Astrocyte (in vitro differentiated cells and primary cell): ENCODE measurements at regions not wholly inside any gene's neighbourhood (a gene's known extent, or its start where the extent isn't known, plus 50 kb on each side); places are given as distances from the start of the nearest gene placed in this dataset.
"Not testable (repeated sequence)": the region's sequence is repeated elsewhere in the genome, so short reads cannot be mapped to it uniquely, and the experiment has no call there.

Experiments
- DNase-seq: peaks from one replicate; pipeline ENCODE4 v3.0.0-alpha.2; 2010; ENCODE audit warnings: low read depth
- FAIRE-seq: peaks from 2 replicates; lab custom pipeline; 2011; peaks lifted over from hg19 to GRCh38; lab: Jason Lieb, UNC
- H2AFZ ChIP-seq: 2 replicates; pipeline ENCODE4 v1.6.0; 2012; ENCODE audit warnings: low read depth, low read length, inconsistent platforms
- H3K27ac ChIP-seq: 2 replicates; pipeline ENCODE4 v1.5.1; 2011; ENCODE audit warnings: low read depth, low read length, inconsistent platforms
- H3K27me3 ChIP-seq: 2 replicates; pipeline ENCODE4 v1.6.0; 2011; ENCODE audit warnings: low read length, inconsistent platforms; ENCODE audit not compliant: insufficient read depth
- H3K36me3 ChIP-seq: 2 replicates; pipeline ENCODE4 v1.5.1; 2011; ENCODE audit warnings: low read length, inconsistent platforms; ENCODE audit not compliant: insufficient read depth
- H3K4me1 ChIP-seq: 2 replicates; pipeline ENCODE4 v1.5.1; 2011; ENCODE audit warnings: low read length, inconsistent platforms; ENCODE audit not compliant: insufficient read depth
- H3K4me2 ChIP-seq: 2 replicates; pipeline ENCODE4 v1.6.0; 2012; ENCODE audit warnings: low read length, inconsistent platforms
- H3K4me3 ChIP-seq: 2 replicates; pipeline ENCODE4 v1.5.1; 2011; ENCODE audit warnings: low read depth, mild to moderate bottlenecking, low read length, inconsistent platforms; ENCODE audit not compliant: insufficient read depth
- H3K79me2 ChIP-seq: 2 replicates; pipeline ENCODE4 v1.6.0; 2012; ENCODE audit warnings: mild to moderate bottlenecking, low read length, inconsistent platforms; ENCODE audit not compliant: insufficient read depth
- H3K9ac ChIP-seq: 2 replicates; pipeline ENCODE4 v1.6.0; 2012; ENCODE audit warnings: mild to moderate bottlenecking, low read length, inconsistent platforms
- H3K9me3 ChIP-seq: 2 replicates; pipeline ENCODE4 v1.5.1; 2012; ENCODE audit warnings: low read depth, mild to moderate bottlenecking, low read length, inconsistent platforms; ENCODE audit not compliant: insufficient read depth
- H4K20me1 ChIP-seq: 2 replicates; pipeline ENCODE4 v1.6.0; 2012; ENCODE audit warnings: low read length, inconsistent platforms; ENCODE audit not compliant: insufficient read depth
- H3K27ac Mint-ChIP-seq: one replicate; pipeline ENCODE4 v1.8.0; 2021; ENCODE audit warnings: mild to moderate bottlenecking, mixed read lengths; ENCODE audit not compliant: unreplicated experiment
- H3K27me3 Mint-ChIP-seq: one replicate; pipeline ENCODE4 v1.8.0; 2021; ENCODE audit warnings: low read depth, mixed read lengths; ENCODE audit not compliant: unreplicated experiment
- H3K36me3 Mint-ChIP-seq: one replicate; pipeline ENCODE4 v1.8.0; 2021; ENCODE audit warnings: low read depth, mixed read lengths; ENCODE audit not compliant: unreplicated experiment
- H3K4me1 Mint-ChIP-seq: one replicate; pipeline ENCODE4 v1.8.0; 2021; ENCODE audit warnings: low read depth, mixed read lengths; ENCODE audit not compliant: unreplicated experiment
- H3K4me3 Mint-ChIP-seq: one replicate; pipeline ENCODE4 v1.8.0; 2021; ENCODE audit warnings: mild to moderate bottlenecking, moderate library complexity, mixed read lengths; ENCODE audit not compliant: unreplicated experiment
- H3K9me3 Mint-ChIP-seq: one replicate; pipeline ENCODE4 v1.8.0; 2021; ENCODE audit warnings: mild to moderate bottlenecking, mixed read lengths; ENCODE audit not compliant: unreplicated experiment
- CTCF ChIP-seq: IDR thresholded peaks from 2 replicates; pipeline ENCODE4 v1.5.1; 2011; ENCODE audit warnings: low read depth, mild to moderate bottlenecking, inconsistent platforms, low read length, moderate library complexity; ENCODE audit not compliant: insufficient read depth
- EZH2 ChIP-seq: IDR thresholded peaks from 2 replicates; pipeline ENCODE4 v1.6.1; 2012; ENCODE audit warnings: mild to moderate bottlenecking, low read length, inconsistent platforms; ENCODE audit not compliant: insufficient read depth

- Histone ChIP-seq H3K27me3 (no peaks in the 10 kb centered on the region), H3K36me3 (no peaks in the 10 kb centered on the region), H3K9me3 (no peaks in the 10 kb centered on the region), H2AFZ (no peak overlapping the region), H3K27ac (no peak overlapping the region), H3K4me1 (no peaks in the 10 kb centered on the region), H4K20me1 (no peaks in the 10 kb centered on the region), H3K79me2 (no peaks in the 10 kb centered on the region), H3K9ac (no peak overlapping the region), H3K4me3 (no peak overlapping the region), H3K4me2 (no peak overlapping the region)
- DNase-seq (no peak), FAIRE-seq (no peak)
- H3K27ac Mint-ChIP-seq, result no peak overlapping the region
- H3K4me1 Mint-ChIP-seq, result peaks cover 2% of the 10 kb centered on the region
- no peak for TF ChIP-seq CTCF
- no peak for TF ChIP-seq EZH2
- no peaks in the 10 kb centered on the region for H3K36me3 Mint-ChIP-seq
- no peak overlapping the region for H3K4me3 Mint-ChIP-seq
- no peaks in the 10 kb centered on the region for H3K27me3 Mint-ChIP-seq
- peaks cover 3% of the 10 kb centered on the region for H3K9me3 Mint-ChIP-seq
Observed at GRCh38 chr5:118111956-118112355, 876.4 kb downstream of the DTWD2 start.

- H3K79me2 ChIP-seq, H3K4me3 ChIP-seq, H3K27me3 Mint-ChIP-seq, H4K20me1 ChIP-seq, H3K36me3 ChIP-seq, H3K9me3 ChIP-seq, H3K4me1 ChIP-seq, DNase-seq, H3K9me3 Mint-ChIP-seq, H3K9ac ChIP-seq, H3K4me3 Mint-ChIP-seq, H2AFZ ChIP-seq, FAIRE-seq, H3K36me3 Mint-ChIP-seq, H3K27me3 ChIP-seq, H3K4me1 Mint-ChIP-seq, H3K27ac ChIP-seq, H3K4me2 ChIP-seq, H3K27ac Mint-ChIP-seq: not testable (repeated sequence)
Observed at GRCh38 chr5:118107246-118107645, 881.1 kb downstream of the DTWD2 start.

GRCh38 chr5:118098716-118099115, 889.6 kb downstream of the DTWD2 start:
- H3K9ac ChIP-seq, result no peak overlapping the region
- no peak overlapping the region for H3K4me2 ChIP-seq
- no peak overlapping the region for H3K4me3 ChIP-seq
- Mint-ChIP-seq H3K4me3 (no peak overlapping the region), H3K4me1 (peaks cover 11% of the 10 kb centered on the region), H3K27ac (no peak overlapping the region), H3K27me3 (no peaks in the 10 kb centered on the region), H3K36me3 (no peaks in the 10 kb centered on the region), H3K9me3 (no peaks in the 10 kb centered on the region)
- H4K20me1 ChIP-seq, result no peaks in the 10 kb centered on the region
- H3K4me1 ChIP-seq, result no peaks in the 10 kb centered on the region
- no peak overlapping the region for H3K27ac ChIP-seq
- H2AFZ ChIP-seq, result no peak overlapping the region
- no peaks in the 10 kb centered on the region for H3K36me3 ChIP-seq
- no peaks in the 10 kb centered on the region for H3K27me3 ChIP-seq
- FAIRE-seq, result no peak
- H3K79me2 ChIP-seq, result no peaks in the 10 kb centered on the region
- TF ChIP-seq CTCF (no peak), EZH2 (no peak)
- no peaks in the 10 kb centered on the region for H3K9me3 ChIP-seq
- DNase-seq, result no peak
